Fibroblast of lung (primary cell): ENCODE measurements at regions not wholly inside any gene's neighbourhood (a gene's known extent, or its start where the extent isn't known, plus 50 kb on each side); places are given as distances from the start of the nearest gene placed in this dataset.

Source experiments
- CTCF ChIP-seq, 2 donors: IDR thresholded peaks in 1 of 2; conservative IDR thresholded peaks in 1 of 2; 1 replicate in 1 of 2; 2 replicates in 1 of 2; pipeline ENCODE4 v1.5.1; 2011 to 2012; ENCODE audit warnings: low read length in 2 of 2, control low read depth in 1 of 2, inconsistent platforms in 1 of 2, low read depth in 1 of 2, mild to moderate bottlenecking in 1 of 2
- EZH2 ChIP-seq: IDR thresholded peaks from 2 replicates; pipeline ENCODE4 v1.5.1; 2012; ENCODE audit warnings: low read length, control low read depth, mild to moderate bottlenecking; ENCODE audit errors: missing control alignments

- no peak for TF ChIP-seq CTCF (conservative IDR thresholded peaks at IDR 0.05 in 1 of 2, IDR thresholded peaks at IDR 0.05 in 1 of 2; ENCODE audit: low read depth in 1 of 2, low read length in 2 of 2)
- no peak for TF ChIP-seq EZH2
These were observed 102.0 kb upstream of the FUT8 start for GRCh38 chr14:65310568-65310967.
